ENCODE measurements at regions not wholly inside any gene's neighbourhood (a gene's known extent, or its start where the extent isn't known, plus 50 kb on each side); places are given as distances from the start of the nearest gene placed in this dataset.

DNA sequence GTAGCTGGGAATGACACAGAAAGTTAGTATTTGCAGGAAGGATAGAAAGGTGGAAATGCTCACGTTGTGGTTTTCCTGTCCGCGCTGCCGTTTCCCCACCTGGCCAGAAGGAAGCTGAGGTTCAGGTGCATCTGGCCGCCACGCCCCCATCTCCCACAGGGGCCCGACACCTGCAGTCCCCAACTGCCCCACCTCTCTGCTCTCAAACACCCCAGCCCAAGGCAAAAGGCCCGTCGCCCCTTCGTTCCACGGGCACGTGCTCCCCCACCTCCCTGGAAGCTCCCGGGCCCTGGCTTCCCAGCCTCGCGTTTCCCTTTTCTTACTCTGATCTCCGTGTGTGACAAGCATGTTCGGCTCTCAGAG lies 985.1 kb downstream of the BRD1 start:
- Histone ChIP-seq H3K9me3 (ENCODE audit: low read length) (no peaks in the 10 kb centered on the region), H3K27me3 (ENCODE audit: insufficient read depth, low read length) (no peaks in the 10 kb centered on the region), H3K36me3 (ENCODE audit: insufficient read depth, low read length) (no peaks in the 10 kb centered on the region), H3K4me1 (ENCODE audit: insufficient read depth, low read length) (no peaks in the 10 kb centered on the region), H2AFZ (ENCODE audit: low read depth, low read length) (no peak overlapping the region), H3K4me3 (ENCODE audit: low read length) (no peak overlapping the region)

DNA sequence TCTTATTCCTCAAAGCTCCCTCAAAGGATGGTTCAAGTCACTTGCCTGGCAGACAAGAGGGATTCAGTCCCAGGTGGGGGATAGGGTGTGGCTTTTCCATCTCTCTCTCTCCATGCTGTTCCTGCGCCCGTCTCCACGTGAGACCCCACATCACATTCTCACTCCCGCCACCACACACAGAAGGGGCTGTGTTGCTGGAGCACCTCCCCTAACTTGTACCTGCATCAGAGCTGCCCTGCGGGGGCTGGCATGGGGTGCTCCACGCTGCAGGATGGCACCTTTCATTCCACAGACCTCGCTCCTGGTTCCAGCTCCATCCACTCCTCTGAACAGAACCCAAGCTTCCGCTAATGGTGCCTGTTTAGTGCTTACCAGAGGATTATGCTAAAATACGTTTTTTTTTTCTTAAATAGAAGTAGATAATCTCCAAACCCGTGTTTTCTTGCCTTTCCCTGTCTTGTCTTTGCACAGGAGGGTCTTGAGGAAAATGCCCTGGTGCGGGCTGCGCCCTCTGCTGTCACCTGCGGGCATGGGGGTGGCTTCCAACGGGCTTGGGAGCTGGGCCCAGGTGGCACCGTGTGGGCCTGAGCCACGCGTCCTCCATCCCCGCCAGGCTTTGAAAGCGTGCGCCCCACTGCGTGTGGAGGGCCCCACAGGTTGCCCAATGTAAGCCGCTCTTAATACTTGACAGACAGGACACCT lies 985.6 kb downstream of the BRD1 start:
- Histone ChIP-seq H2AFZ (ENCODE audit: low read depth, low read length) (no peak overlapping the region), H3K9me3 (ENCODE audit: low read length) (no peaks in the 10 kb centered on the region)

DNA sequence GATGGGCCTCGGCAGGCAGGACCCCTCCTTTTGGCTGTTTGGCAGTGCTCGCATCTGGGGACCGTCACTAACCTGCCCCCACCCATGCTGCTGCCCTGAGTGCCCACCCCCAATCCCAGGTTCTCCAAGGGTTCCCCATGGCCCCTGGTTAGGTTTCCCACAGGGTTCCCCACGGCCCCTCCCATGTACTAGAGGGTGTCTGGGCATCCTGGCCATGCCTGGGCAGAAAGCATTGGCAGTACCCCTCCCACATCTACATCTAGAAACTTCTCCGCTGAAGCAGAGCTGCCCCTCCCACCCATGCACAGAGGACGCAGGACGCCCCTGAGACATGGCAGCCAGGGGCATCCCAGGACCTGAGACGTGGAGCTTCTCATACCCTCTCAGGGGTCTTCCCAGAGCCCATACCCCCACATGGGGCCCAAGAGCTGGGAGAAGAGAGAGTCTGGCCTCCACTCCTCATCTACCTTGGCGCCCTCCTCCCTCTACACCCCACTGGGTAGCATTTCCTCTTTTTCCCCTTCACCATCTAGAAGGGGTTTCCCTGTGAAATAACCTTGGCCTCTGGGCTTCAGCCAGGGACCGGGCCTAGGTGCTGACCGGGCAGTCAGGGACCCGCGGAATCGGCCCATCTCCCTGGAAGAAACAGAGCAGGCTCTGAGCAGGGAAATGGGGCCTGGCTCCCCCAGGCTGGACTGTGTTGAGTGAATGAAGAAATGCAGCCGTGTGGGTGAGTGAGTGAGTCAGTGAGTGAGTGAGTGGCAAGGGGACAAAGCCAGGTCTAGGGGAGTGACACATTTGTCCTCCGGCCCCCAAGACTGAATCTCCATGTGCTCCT lies 987.3 kb downstream of the BRD1 start:
- no peaks in the 10 kb centered on the region for H3K4me1 ChIP-seq (ENCODE audit: insufficient read depth, low read length)
- H3K27me3 ChIP-seq (ENCODE audit: insufficient read depth, low read length), result no peaks in the 10 kb centered on the region
- no peaks in the 10 kb centered on the region for H3K36me3 ChIP-seq (ENCODE audit: insufficient read depth, low read length)
- no peak overlapping the region for H3K4me3 ChIP-seq (ENCODE audit: low read length)
- no peak overlapping the region for H2AFZ ChIP-seq (ENCODE audit: low read depth, low read length)
- no peaks in the 10 kb centered on the region for H3K9me3 ChIP-seq (ENCODE audit: low read length)

More for the DNA sequence above, 985.6 kb downstream of the BRD1 start:
- Histone ChIP-seq H3K27me3 (ENCODE audit: insufficient read depth, low read length) (no peaks in the 10 kb centered on the region), H3K36me3 (ENCODE audit: insufficient read depth, low read length) (no peaks in the 10 kb centered on the region), H3K4me1 (ENCODE audit: insufficient read depth, low read length) (no peaks in the 10 kb centered on the region), H3K4me3 (ENCODE audit: low read length) (no peak overlapping the region)

DNA sequence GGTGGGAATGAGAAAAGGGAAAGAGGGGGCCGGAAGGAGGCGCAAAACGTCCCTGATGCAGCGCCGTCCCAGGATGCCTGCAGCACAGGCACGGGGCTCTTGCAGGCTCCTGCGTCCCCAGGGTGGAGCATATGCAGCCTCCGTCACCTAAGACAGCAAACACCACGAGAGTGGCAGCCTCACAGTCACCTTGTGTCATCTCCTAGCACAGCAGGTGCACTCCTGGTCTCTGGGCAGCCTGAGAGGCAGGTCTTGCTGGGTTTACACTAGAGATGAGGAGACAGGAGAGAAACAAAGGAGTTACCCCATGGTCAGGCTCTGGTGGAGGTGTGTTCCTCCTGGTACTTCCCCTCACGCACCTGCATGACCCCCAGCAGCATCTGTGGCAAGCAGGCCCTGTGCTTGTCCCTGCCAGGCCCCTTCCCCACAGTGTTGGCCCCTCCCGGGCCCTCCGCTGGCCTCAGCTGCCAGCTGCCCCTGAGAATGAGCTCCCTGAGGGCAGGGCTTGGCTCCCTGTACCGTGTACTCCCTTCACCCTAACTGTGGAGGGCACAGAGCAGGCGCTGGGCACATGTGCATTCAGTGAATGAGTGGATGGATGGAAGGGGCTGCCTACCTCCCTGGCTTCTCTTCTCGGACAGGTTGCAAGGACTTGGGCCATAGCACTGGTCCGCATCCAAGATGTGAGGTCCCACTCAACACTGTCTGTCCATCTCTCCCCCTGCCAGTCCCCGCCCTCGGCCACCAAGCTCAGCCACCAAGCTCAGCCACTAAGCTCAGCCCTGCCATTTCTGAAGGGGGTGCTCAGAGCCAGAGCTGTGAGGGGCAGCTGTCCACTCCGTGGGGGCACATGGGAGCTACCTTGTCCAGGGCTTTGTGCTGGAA lies 988.6 kb downstream of the BRD1 start:
- H3K9me3 ChIP-seq (ENCODE audit: low read length), result no peaks in the 10 kb centered on the region

DNA sequence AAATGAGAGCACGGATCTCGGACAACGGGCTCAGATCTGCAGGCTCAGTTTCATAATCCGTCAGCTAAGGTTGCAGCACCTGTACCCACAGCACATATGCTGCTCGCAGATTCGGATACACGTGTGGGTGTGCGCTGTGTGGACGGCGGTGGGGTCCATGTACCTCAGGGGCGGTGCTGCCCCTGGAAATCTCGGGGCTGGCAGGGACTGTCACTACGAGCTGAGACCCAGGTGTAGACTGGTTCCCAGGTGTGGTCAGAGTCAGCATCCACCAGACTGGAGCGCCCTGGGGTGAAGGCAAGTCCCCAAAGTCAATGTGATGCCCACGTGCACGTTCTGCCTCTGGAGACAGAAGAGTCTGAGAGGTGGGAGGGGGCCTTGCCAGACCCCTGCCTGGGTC lies 989.3 kb downstream of the BRD1 start:
- H3K4me3 ChIP-seq (ENCODE audit: low read length), result no peak overlapping the region

More for the DNA sequence above, 988.6 kb downstream of the BRD1 start:
- Histone ChIP-seq H3K4me1 (ENCODE audit: insufficient read depth, low read length) (no peaks in the 10 kb centered on the region), H3K4me3 (ENCODE audit: low read length) (no peak overlapping the region), H3K36me3 (ENCODE audit: insufficient read depth, low read length) (no peaks in the 10 kb centered on the region), H2AFZ (ENCODE audit: low read depth, low read length) (no peak overlapping the region), H3K27me3 (ENCODE audit: insufficient read depth, low read length) (no peaks in the 10 kb centered on the region)

DNA sequence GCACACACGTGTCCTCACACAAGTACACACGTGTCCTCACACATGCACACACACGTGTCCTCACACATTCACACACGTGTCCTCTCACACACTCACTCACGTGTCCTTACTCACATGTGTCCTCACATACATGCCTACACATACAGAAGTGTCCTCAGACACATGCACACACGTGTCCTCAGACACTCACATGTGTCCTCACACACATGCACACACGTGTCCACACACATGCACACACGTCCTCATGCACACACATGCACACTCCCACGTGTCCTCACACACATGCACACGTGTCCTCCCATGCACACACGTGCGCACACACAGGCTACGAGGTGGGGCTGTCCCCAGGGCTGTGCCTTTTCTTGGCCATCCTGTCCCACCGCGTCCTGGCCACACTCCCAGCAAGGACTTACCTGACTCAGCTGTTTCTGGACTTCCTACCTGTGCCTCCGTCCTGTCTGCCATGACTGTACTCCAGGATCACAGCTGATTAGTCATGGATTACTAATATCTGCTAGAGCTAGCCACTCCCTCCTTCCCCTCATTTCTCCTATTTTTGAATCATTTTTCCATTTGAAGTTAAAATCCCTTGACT lies 990.2 kb downstream of the BRD1 start:
- Histone ChIP-seq H2AFZ (ENCODE audit: low read depth, low read length) (no peak overlapping the region), H3K4me3 (ENCODE audit: low read length) (no peak overlapping the region), H3K9me3 (ENCODE audit: low read length) (no peaks in the 10 kb centered on the region), H3K4me1 (ENCODE audit: insufficient read depth, low read length) (no peaks in the 10 kb centered on the region), H3K36me3 (ENCODE audit: insufficient read depth, low read length) (no peaks in the 10 kb centered on the region), H3K27me3 (ENCODE audit: insufficient read depth, low read length) (no peaks in the 10 kb centered on the region)

More for the DNA sequence above, 989.3 kb downstream of the BRD1 start:
- Histone ChIP-seq H3K4me1 (ENCODE audit: insufficient read depth, low read length) (no peaks in the 10 kb centered on the region), H2AFZ (ENCODE audit: low read depth, low read length) (no peak overlapping the region), H3K9me3 (ENCODE audit: low read length) (no peaks in the 10 kb centered on the region), H3K27me3 (ENCODE audit: insufficient read depth, low read length) (no peaks in the 10 kb centered on the region), H3K36me3 (ENCODE audit: insufficient read depth, low read length) (no peaks in the 10 kb centered on the region)

DNA sequence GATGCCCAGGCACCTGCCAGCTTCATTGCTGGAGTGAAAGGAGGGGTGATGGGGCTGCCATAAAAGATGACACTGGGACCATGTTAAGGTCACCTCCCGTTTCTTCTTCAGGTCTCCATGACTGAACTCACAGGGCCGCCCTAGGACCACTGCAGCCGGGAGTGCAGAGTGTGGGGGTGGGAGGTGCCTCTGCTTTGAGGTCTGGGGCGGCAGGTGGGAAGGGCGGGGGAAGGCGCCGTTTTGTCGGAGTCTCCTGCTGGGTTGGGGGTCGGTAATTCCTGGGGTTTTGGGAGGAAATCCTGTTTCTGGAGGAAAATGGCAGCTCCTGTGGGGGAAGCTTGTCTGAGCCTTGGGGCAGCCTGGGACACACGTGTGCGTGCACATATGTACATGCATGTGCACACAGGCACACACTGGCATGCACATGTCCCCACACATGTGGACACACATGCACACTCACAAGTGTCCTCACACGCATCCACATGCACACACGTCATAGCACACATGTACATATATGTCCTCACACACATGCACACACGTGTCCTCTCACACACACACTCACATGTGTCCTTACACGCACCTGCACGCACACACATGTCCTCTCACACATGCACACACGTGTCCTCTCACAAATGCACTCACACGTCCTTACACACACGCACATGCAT lies 990.9 kb downstream of the BRD1 start:
- Histone ChIP-seq H3K9me3 (ENCODE audit: low read length) (no peaks in the 10 kb centered on the region), H3K4me3 (ENCODE audit: low read length) (no peak overlapping the region), H3K4me1 (ENCODE audit: insufficient read depth, low read length) (no peaks in the 10 kb centered on the region), H3K36me3 (ENCODE audit: insufficient read depth, low read length) (no peaks in the 10 kb centered on the region), H3K27me3 (ENCODE audit: insufficient read depth, low read length) (no peaks in the 10 kb centered on the region), H2AFZ (ENCODE audit: low read depth, low read length) (no peak overlapping the region)

DNA sequence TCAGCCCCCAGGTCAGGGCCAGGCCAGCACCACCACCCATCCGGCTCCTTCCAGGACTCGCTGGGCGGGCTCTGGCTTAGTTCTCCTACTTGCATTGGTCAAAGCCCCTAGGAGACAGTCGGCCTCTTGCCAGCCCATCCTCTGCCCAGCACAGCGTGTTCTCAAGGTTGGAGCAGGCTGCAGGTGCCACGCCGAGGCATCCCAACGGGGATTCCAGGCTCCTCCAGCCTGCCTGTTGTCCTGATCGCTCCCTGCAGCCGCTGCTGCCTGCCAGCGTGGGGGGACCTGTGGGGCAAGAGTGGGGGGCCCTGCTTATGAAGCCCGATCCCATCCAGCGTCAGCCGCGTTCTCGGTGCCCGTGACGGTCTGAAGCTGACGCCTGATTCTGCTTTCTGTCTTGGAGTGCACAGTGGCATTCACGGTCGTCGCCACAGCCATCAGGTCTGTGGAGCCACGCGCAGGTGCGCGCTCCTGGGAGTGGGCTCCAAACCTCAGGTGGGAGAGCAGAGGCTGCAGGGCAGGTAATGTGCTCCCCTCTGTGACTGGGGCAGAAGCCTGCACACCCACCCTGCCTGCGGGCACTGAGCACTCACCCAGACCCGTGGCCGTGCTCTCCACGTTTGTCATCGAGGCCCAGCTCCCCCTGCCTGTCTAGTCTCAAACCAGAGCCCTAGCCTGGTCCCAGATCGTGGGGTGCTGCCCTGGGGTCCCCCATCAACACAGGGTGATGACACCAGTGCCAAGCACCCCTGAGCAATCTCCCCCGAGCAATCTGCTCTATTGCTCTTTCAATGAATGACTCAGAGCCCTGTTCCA lies 991.6 kb downstream of the BRD1 start:
- no peaks in the 10 kb centered on the region for H3K4me1 ChIP-seq (ENCODE audit: insufficient read depth, low read length)
- H2AFZ ChIP-seq (ENCODE audit: low read depth, low read length), result no peak overlapping the region
- H3K9me3 ChIP-seq (ENCODE audit: low read length), result no peaks in the 10 kb centered on the region
- H3K27me3 ChIP-seq (ENCODE audit: insufficient read depth, low read length), result no peaks in the 10 kb centered on the region
- H3K4me3 ChIP-seq (ENCODE audit: low read length), result no peak overlapping the region
- H3K36me3 ChIP-seq (ENCODE audit: insufficient read depth, low read length), result no peaks in the 10 kb centered on the region

DNA sequence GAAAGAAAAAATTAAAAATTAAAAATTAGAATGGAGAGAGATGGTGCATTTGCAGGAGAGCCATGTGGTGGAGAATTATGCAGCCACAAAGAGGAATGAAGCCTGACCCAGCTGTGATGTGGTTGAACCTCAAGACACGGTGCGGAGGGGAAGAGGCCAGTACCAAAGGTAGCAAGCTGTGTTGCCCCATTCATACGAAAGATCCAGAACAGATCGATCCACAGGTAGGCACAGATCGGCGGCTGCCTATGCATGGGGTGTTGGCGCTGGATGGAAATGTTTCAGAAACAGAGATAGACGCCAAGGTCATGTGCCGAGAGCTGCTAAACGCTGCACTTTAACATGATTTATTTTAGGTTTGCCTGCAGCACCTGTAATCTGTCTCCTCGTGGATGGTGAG lies 992.3 kb downstream of the BRD1 start:
- no peaks in the 10 kb centered on the region for H3K36me3 ChIP-seq (ENCODE audit: insufficient read depth, low read length)
- no peak overlapping the region for H2AFZ ChIP-seq (ENCODE audit: low read depth, low read length)
- no peaks in the 10 kb centered on the region for H3K4me1 ChIP-seq (ENCODE audit: insufficient read depth, low read length)

DNA sequence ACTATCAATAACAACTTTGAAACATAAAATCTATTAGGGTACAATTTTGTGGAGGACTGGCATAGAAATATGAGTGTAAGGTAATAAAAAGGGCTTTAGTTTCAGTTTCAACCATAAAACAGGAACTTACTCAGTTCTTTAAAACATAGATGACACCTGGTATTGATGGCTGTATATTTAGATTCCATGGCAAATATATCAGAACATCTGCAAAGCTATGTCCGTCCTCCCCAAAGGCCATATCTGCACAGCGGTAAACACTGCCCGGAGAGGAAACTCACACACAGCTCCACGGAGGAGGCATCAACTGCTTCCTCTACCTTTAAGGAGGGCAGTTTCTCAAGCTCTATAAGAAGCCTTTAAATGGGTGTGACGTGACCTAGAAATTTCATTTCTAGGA lies 993.3 kb downstream of the BRD1 start:
- no peaks in the 10 kb centered on the region for H3K9me3 ChIP-seq (ENCODE audit: low read length)
- no peak overlapping the region for H2AFZ ChIP-seq (ENCODE audit: low read depth, low read length)
- H3K4me1 ChIP-seq (ENCODE audit: insufficient read depth, low read length), result no peaks in the 10 kb centered on the region
- H3K36me3 ChIP-seq (ENCODE audit: insufficient read depth, low read length), result no peaks in the 10 kb centered on the region
- H3K27me3 ChIP-seq (ENCODE audit: insufficient read depth, low read length), result no peaks in the 10 kb centered on the region
- H3K4me3 ChIP-seq (ENCODE audit: low read length), result no peak overlapping the region

More for the DNA sequence above, 992.3 kb downstream of the BRD1 start:
- no peaks in the 10 kb centered on the region for H3K9me3 ChIP-seq (ENCODE audit: low read length)
- H3K4me3 ChIP-seq (ENCODE audit: low read length), result no peak overlapping the region
- no peaks in the 10 kb centered on the region for H3K27me3 ChIP-seq (ENCODE audit: insufficient read depth, low read length)

DNA sequence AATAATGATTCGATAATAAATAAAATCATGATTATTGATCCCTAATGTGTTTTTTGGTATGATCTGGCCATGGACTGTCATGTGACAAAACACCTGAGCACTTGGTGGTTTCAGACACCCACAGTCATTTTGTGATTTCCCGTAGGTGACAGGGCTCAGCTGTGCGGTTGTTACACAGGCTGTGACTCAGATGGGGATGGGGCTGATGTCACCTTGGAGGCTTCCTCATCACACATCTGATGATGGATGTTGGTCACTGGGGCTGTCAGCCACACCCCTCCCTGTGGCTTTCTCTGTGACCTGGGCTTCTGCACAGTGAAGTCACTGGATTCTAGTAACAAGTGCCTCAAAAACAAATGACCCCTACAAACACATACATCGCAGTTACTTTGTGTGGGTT lies 995.1 kb downstream of the BRD1 start:
- Histone ChIP-seq H3K27me3 (ENCODE audit: insufficient read depth, low read length) (no peaks in the 10 kb centered on the region), H2AFZ (ENCODE audit: low read depth, low read length) (no peak overlapping the region), H3K4me3 (ENCODE audit: low read length) (no peak overlapping the region), H3K36me3 (ENCODE audit: insufficient read depth, low read length) (no peaks in the 10 kb centered on the region), H3K4me1 (ENCODE audit: insufficient read depth, low read length) (no peaks in the 10 kb centered on the region), H3K9me3 (ENCODE audit: low read length) (no peaks in the 10 kb centered on the region)

DNA sequence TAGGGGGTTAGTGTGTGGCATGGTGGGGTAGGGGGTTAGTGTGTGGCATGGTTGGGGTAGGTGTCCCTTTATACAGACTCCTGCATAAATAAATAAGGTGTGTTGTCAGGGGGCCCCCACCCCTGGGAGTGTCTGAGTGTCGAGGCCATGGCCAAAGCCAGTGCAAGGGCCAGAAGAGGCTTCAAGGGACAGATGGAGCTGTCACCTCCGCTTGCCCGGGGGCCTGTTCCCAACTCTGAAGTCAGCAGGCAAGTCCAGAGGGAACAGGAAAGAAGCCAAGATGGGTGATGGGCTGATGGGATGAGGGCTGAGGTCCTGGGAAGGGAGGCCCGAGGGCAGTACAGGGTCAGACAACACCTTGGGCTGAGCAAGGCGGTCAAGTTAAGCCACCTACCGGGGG lies 997.8 kb downstream of the BRD1 start:
- Histone ChIP-seq H3K9me3 (ENCODE audit: low read length) (no peaks in the 10 kb centered on the region), H2AFZ (ENCODE audit: low read depth, low read length) (no peak overlapping the region), H3K4me1 (ENCODE audit: insufficient read depth, low read length) (no peaks in the 10 kb centered on the region), H3K36me3 (ENCODE audit: insufficient read depth, low read length) (no peaks in the 10 kb centered on the region), H3K4me3 (ENCODE audit: low read length) (no peak overlapping the region), H3K27me3 (ENCODE audit: insufficient read depth, low read length) (no peaks in the 10 kb centered on the region)

Measured in neuron (in vitro differentiated cells).